ENCODE measurements at regions not wholly inside any gene's neighbourhood (a gene's known extent, or its start where the extent isn't known, plus 50 kb on each side); places are given as distances from the start of the nearest gene placed in this dataset.

- Histone ChIP-seq H4K20me1 (no peaks in the 10 kb centered on the region), H3K9ac (no peak overlapping the region), H3K4me1 (no peaks in the 10 kb centered on the region), H3K36me3 (no peaks in the 10 kb centered on the region), H3K4me2 (no peak overlapping the region), H3K27me3 (no peaks in the 10 kb centered on the region), H3K9me3 (replicated peaks in 1 of 11) (no peaks in the 10 kb centered on the region), H3K4me3 (no peak overlapping the region), H3K27ac (no peak overlapping the region)
- TF ChIP-seq Cebpa-rat (IDR thresholded peaks at IDR 0.05): no peak
Observed at GRCh38 chr3:160161921-160162320, 63.3 kb upstream of the C3orf80 start.

DNA sequence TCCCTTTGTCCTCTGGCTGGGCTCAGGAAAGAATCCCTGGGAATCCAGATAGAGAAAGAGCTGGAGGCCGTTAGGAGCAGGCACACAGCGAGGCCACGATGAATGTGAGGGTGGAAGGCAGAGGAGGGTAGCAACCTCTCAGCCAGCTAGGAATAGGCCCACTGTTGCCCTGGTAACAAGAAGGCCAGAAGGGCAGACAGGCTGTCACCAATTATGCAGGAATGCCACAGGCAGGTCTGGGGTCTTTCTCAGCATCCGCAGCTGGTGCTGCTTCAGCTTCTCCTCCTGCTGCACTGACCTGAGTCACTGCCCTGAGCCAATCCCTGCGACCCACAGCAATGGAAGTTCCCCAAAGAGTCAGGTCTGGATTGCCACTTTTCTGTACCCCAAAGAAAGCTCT lies 62.8 kb upstream of the C3orf80 start:
- Histone ChIP-seq H3K27ac (no peak overlapping the region), H3K4me3 (no peak overlapping the region), H3K9ac (no peak overlapping the region), H3K36me3 (no peaks in the 10 kb centered on the region), H3K27me3 (no peaks in the 10 kb centered on the region), H3K4me2 (no peak overlapping the region), H3K9me3 (replicated peaks in 1 of 11) (no peaks in the 10 kb centered on the region), H3K4me1 (no peaks in the 10 kb centered on the region), H4K20me1 (no peaks in the 10 kb centered on the region)
- no peak for TF ChIP-seq Cebpa-rat (IDR thresholded peaks at IDR 0.05)

GRCh38 chr3:160163229-160163878 lies 61.9 kb upstream of the C3orf80 start:
- Histone ChIP-seq H3K36me3 (no peaks in the 10 kb centered on the region), H3K27me3 (no peaks in the 10 kb centered on the region), H3K4me2 (no peak overlapping the region), H3K4me3 (no peak overlapping the region), H3K9ac (no peak overlapping the region), H3K9me3 (replicated peaks in 1 of 11) (no peaks in the 10 kb centered on the region), H3K4me1 (no peaks in the 10 kb centered on the region), H3K27ac (no peak overlapping the region), H4K20me1 (no peaks in the 10 kb centered on the region)
- TF ChIP-seq Cebpa-rat (IDR thresholded peaks at IDR 0.05): no peak

DNA sequence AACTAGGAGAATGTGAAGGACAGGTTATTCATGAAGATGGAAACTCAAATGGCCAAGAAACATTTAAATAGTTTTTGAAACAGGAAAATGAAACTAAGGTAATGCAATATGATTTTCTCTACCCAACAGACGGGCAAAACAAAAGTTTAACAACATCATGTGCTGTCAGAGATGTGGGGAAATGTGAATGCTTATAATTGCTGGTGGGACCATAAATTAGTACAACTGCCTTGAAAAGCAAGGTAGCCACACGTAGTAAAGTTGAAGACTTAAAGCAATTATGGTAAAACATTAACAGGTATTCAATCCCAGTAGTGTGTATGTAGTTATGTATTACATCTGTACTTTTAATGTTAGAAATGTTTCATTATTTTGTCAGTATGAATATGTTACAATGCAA lies 57.0 kb upstream of the C3orf80 start:
- Histone ChIP-seq H3K4me3 (no peak overlapping the region), H3K27ac (no peak overlapping the region), H3K9ac (no peak overlapping the region), H3K9me3 (replicated peaks in 1 of 11) (no peaks in the 10 kb centered on the region), H3K4me1 (peaks cover 0 to 9% (median 3%) of the 10 kb centered on the region in 10 experiments; a peak in 6 of 20 replicates), H3K4me2 (no peak overlapping the region), H3K36me3 (no peaks in the 10 kb centered on the region), H3K27me3 (no peaks in the 10 kb centered on the region), H4K20me1 (no peaks in the 10 kb centered on the region)
- TF ChIP-seq Cebpa-rat (IDR thresholded peaks at IDR 0.05): no peak

- no peaks in the 10 kb centered on the region for H3K9me3 ChIP-seq (replicated peaks in 1 of 11)
- H3K36me3 ChIP-seq: no peaks in the 10 kb centered on the region
- H3K27ac ChIP-seq: no peak overlapping the region
- no peak overlapping the region for H3K4me3 ChIP-seq
- peaks cover 0 to 9% (median 3%) of the 10 kb centered on the region in 10 experiments; a peak in 6 of 20 replicates for H3K4me1 ChIP-seq
- H4K20me1 ChIP-seq: no peaks in the 10 kb centered on the region
- no peaks in the 10 kb centered on the region for H3K27me3 ChIP-seq
- H3K9ac ChIP-seq: no peak overlapping the region
- no peak for TF ChIP-seq Cebpa-rat (IDR thresholded peaks at IDR 0.05)
- H3K4me2 ChIP-seq: peak overlapping the region in 3 of 11 experiments; percentile 20 to 41 (median 27); a peak in 3 of 22 replicates
Observed at GRCh38 chr3:160169139-160169976, 55.9 kb upstream of the C3orf80 start.

DNA sequence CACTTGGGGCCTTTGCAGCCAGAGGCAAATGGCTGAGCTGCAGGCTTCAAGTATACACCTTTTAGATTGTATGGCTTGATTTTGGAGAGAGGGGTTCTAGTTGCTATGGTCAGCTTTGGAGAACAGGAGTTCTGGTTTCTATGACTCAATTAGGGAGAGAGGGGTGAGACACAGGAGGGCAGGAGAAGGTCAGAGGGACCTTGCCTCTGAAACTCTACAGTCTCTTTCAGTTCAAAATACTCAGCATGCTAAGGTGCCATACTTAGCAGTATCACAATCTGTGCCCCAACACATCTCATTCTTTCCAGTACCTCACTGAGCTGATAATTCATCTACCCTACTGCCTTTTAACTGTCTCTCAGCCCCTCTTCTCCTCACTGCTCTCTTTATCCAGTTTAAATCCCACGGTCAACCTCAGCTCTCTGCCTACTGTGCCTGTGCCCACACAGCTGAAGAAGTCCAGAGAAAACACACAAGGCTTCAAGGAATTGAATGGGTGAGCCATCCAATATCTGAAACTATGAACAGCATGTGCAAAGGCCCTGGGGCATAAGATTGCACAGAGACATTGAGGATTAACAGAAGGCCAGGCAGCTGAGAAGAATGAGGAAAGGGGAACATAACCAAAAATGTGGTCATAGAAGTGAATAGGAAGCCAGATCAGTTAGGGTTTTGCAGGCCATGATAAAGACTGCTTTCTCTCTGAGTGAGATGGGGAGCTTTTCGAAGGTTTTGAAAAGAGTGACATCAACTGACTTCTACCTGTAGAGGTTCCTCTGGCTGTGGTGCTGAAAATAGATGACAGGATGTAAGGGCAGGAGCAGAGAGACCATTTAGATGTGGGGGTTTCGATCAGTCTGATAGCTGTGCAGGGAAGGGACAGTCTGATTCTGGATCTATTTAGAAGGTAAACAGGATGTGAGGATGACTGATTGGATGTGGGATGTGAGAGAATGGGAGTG lies 54.5 kb upstream of the C3orf80 start:
- Histone ChIP-seq H3K4me1 (peaks cover 0 to 9% (median 3%) of the 10 kb centered on the region in 10 experiments; a peak in 6 of 20 replicates), H3K9me3 (replicated peaks in 1 of 11) (no peaks in the 10 kb centered on the region), H3K27ac (no peak overlapping the region), H3K9ac (no peak overlapping the region), H3K36me3 (no peaks in the 10 kb centered on the region), H3K4me2 (no peak overlapping the region), H3K27me3 (no peaks in the 10 kb centered on the region), H4K20me1 (no peaks in the 10 kb centered on the region), H3K4me3 (no peak overlapping the region)
- no peak for TF ChIP-seq Cebpa-rat (IDR thresholded peaks at IDR 0.05)

DNA sequence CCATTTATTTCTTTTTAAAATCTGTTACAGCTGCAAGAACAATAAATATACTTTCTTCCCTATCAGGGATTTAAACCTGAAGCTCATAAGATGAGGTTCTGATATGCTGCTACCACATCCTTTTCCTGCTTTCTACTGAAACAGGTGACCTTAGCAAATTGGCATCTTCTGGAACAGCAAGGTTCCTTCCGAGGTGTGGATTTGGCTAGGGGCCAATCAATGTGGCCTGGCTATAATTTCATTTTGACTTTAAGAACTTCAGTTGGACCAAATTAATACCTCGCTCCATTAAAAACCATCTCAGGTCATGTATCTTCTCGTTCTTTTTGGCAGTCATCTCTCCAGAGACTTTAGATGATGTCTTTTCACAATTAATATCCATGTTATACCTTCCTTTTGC lies 53.4 kb upstream of the C3orf80 start:
- Histone ChIP-seq H3K9ac (no peak overlapping the region), H3K4me1 (peaks cover 0 to 9% (median 3%) of the 10 kb centered on the region in 10 experiments; a peak in 6 of 20 replicates), H3K27ac (no peak overlapping the region), H3K36me3 (no peaks in the 10 kb centered on the region), H3K27me3 (no peaks in the 10 kb centered on the region), H3K4me3 (no peak overlapping the region), H3K4me2 (no peak overlapping the region), H3K9me3 (replicated peaks in 1 of 11) (0 out of 22 replicates have a peak, but pooled peaks cover 0 to 6% (median 0%) of the 10 kb centered on the region in 11 experiments), H4K20me1 (no peaks in the 10 kb centered on the region)
- TF ChIP-seq Cebpa-rat (IDR thresholded peaks at IDR 0.05): no peak

DNA sequence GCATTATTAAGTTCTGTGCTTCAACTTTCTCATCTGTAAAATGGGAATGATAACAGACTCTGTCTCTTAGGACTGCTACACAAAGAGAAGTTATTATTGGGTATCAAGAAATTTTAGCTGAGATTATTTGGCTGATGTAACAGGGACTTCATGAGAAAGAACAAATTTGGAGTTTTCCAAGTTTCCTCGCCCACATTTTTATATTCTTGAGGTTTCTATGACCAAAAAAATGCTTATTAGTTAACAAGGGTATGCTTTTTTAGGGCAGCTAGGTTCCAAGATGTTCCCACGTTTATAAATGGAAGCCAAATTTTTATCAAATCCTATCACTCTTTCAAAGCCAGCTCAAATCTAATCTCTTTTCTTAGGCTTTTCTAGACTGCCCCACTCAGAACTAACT lies 50.6 kb upstream of the C3orf80 start:
- H3K4me3 ChIP-seq: no peak overlapping the region
- H3K9me3 ChIP-seq (replicated peaks in 1 of 11): peaks cover 9 to 24% (median 12%) of the 10 kb centered on the region in 11 experiments; a peak in 21 of 22 replicates
- H3K27ac ChIP-seq: no peak overlapping the region
- no peaks in the 10 kb centered on the region for H3K4me1 ChIP-seq
- no peak overlapping the region for H3K9ac ChIP-seq
- no peaks in the 10 kb centered on the region for H3K27me3 ChIP-seq
- no peak overlapping the region for H3K4me2 ChIP-seq
- H3K36me3 ChIP-seq: no peaks in the 10 kb centered on the region
- no peak for TF ChIP-seq Cebpa-rat (IDR thresholded peaks at IDR 0.05)
- H4K20me1 ChIP-seq: no peaks in the 10 kb centered on the region
